Kidney (tissue), 13 donors: ENCODE measurements at regions not wholly inside any gene's neighbourhood (a gene's known extent, or its start where the extent isn't known, plus 50 kb on each side); places are given as distances from the start of the nearest gene placed in this dataset.

Experiments
- DNase-seq, 5 donors: peaks; one replicate each; pipeline ENCODE4 v3.0.0-alpha.2; 2013 to 2020
- FAIRE-seq: peaks from 2 replicates; lab custom pipeline; 2012; peaks lifted over from hg19 to GRCh38; lab: Jason Lieb, UNC
- H3K27ac ChIP-seq, 2 donors: one replicate each; pipeline ENCODE4 v1.7.0; 2013; ENCODE audit warnings: low read depth in 2 of 2, low read length in 2 of 2, inconsistent platforms in 1 of 2
- H3K27me3 ChIP-seq: one replicate; pipeline ENCODE4 v1.7.1; 2013; ENCODE audit warnings: low read length, inconsistent platforms; ENCODE audit not compliant: control insufficient read depth, insufficient read depth
- H3K36me3 ChIP-seq, 3 donors: one replicate each; pipeline versions ENCODE4 v1.7.0 to v1.7.1; 2013; ENCODE audit warnings: low read length in 3 of 3, control low read depth in 1 of 3, inconsistent platforms in 1 of 3; ENCODE audit not compliant: insufficient read depth in 3 of 3, control insufficient read depth in 2 of 3
- H3K4me1 ChIP-seq, 3 donors: one replicate each; pipeline versions ENCODE4 v1.7.0 to v1.7.1; 2013; ENCODE audit warnings: low read length in 3 of 3, inconsistent platforms in 1 of 3, low read depth in 1 of 3; ENCODE audit not compliant: control insufficient read depth in 2 of 3, insufficient read depth in 2 of 3
- H3K4me3 ChIP-seq, 3 donors: one replicate each; pipeline versions ENCODE4 v1.7.0 to v1.8.1; 2013; ENCODE audit warnings: low read length in 3 of 3, control low read depth in 1 of 3, inconsistent platforms in 1 of 3
- H3K9ac ChIP-seq, 3 donors: one replicate each; pipeline versions ENCODE4 v1.7.0 to v1.7.1; 2013; ENCODE audit warnings: low read length in 3 of 3, control low read depth in 1 of 3, inconsistent platforms in 1 of 3
- H3K9me3 ChIP-seq, 3 donors: one replicate each; pipeline versions ENCODE4 v1.7.0 to v1.7.1; 2013; ENCODE audit warnings: low read length in 3 of 3, control low read depth in 1 of 3, inconsistent platforms in 1 of 3; ENCODE audit not compliant: control insufficient read depth in 2 of 3, insufficient read depth in 1 of 3
- CTCF ChIP-seq: IDR thresholded peaks from 3 replicates; pipeline ENCODE4 v1.5.1; 2012; ENCODE audit warnings: mild to moderate bottlenecking, moderate library complexity, borderline replicate concordance; ENCODE audit not compliant: insufficient read depth; ENCODE audit errors: extremely low read depth
- intact Hi-C: fragments of 100-400 bp; cut with DNase I; formaldehyde crosslinking; loops from one replicate; pipeline ENCODE4 v1.11.1; 2022
- donor health status: control.
- donor health status: control.
- donor health status: control.
- donor health status: control.
- donor health status: control.
- donor health status: DM: yes; HTN: yes; CAD: no.
- donor health status: Normal renal cell carcinoma (clear cell type).

GRCh38 chr1:218547957-218548730, 203.0 kb downstream of the TGFB2 start:
- Histone ChIP-seq H3K36me3 (no peaks in the 10 kb centered on the region), H3K9ac (no peak overlapping the region), H3K27ac (no peak overlapping the region), H3K9me3 (no peaks in the 10 kb centered on the region), H3K4me3 (no peak overlapping the region), H3K4me1 (no peaks in the 10 kb centered on the region), H3K27me3 (no peaks in the 10 kb centered on the region)
- TF ChIP-seq CTCF: no peak
- DNase-seq: no peak
- FAIRE-seq: no peak
- intact Hi-C loops: no loop called here

GRCh38 chr1:218548764-218549163, 203.6 kb downstream of the TGFB2 start:
- no peak for FAIRE-seq
- H3K27me3 ChIP-seq: no peaks in the 10 kb centered on the region
- no peak overlapping the region for H3K27ac ChIP-seq
- DNase-seq: no peak
- H3K9ac ChIP-seq: no peak overlapping the region
- no peak for TF ChIP-seq CTCF
- no peaks in the 10 kb centered on the region for H3K36me3 ChIP-seq
- H3K9me3 ChIP-seq: no peaks in the 10 kb centered on the region
- H3K4me1 ChIP-seq: no peaks in the 10 kb centered on the region
- intact Hi-C loops: no loop called here
- H3K4me3 ChIP-seq: no peak overlapping the region

GRCh38 chr1:218553197-218553596, 208.1 kb downstream of the TGFB2 start:
- intact Hi-C loops: no loop called here
- Histone ChIP-seq H3K27me3 (no peaks in the 10 kb centered on the region), H3K4me1 (no peaks in the 10 kb centered on the region), H3K4me3 (no peak overlapping the region), H3K9me3 (no peaks in the 10 kb centered on the region), H3K36me3 (no peaks in the 10 kb centered on the region), H3K9ac (no peak overlapping the region), H3K27ac (no peak overlapping the region)
- FAIRE-seq: no peak
- no peak for DNase-seq
- TF ChIP-seq CTCF: no peak
